SU-DHL-6 (cell line): ENCODE measurements at regions not wholly inside any gene's neighbourhood (a gene's known extent, or its start where the extent isn't known, plus 50 kb on each side); places are given as distances from the start of the nearest gene placed in this dataset.

ENCODE experiments used
- H2AFZ ChIP-seq: fragments of 200-600 bp; sonication (generic); 2 replicates; pipeline ENCODE4 v1.6.1; 2014; ENCODE audit warnings: low read depth, mild to moderate bottlenecking, moderate library complexity, mixed read lengths, antibody characterized with exemption, low read length; ENCODE audit not compliant: severe bottlenecking
- H3F3A ChIP-seq: fragments of 200-600 bp; shearing (Covaris generic); 2 replicates; pipeline ENCODE4 v1.6.0; 2016; ENCODE audit warnings: antibody characterized with exemption, mild to moderate bottlenecking; ENCODE audit not compliant: insufficient read depth
- H3K27ac ChIP-seq: fragments of 200-600 bp; sonication (generic); 2 replicates; pipeline ENCODE4 v1.5.1; 2016; ENCODE audit warnings: low read depth, mild to moderate bottlenecking, low read length, moderate library complexity, mixed read lengths
- H3K27me3 ChIP-seq: fragments of 200-600 bp; sonication (generic), shearing (Covaris generic); 2 replicates; pipeline ENCODE4 v1.6.0; 2014; ENCODE audit warnings: mild to moderate bottlenecking, low read length
- H3K36me3 ChIP-seq: fragments of 200-600 bp; sonication (generic); 2 replicates; pipeline ENCODE4 v1.6.1; 2014; ENCODE audit warnings: mild to moderate bottlenecking, low read length, mixed read lengths
- H3K4me2 ChIP-seq: fragments of 300-600, 200-600 bp; shearing (Covaris generic), sonication (generic); 2 replicates; pipeline ENCODE4 v1.6.0; 2014; ENCODE audit warnings: low read length, low read depth, mild to moderate bottlenecking; ENCODE audit not compliant: poor library complexity, severe bottlenecking
- H3K4me3 ChIP-seq: fragments of 200-600 bp; sonication (generic); 2 replicates; pipeline ENCODE4 v1.5.1; 2014; ENCODE audit warnings: antibody characterized with exemption, low read length, mild to moderate bottlenecking, mixed read lengths; ENCODE audit not compliant: insufficient read depth, poor library complexity, severe bottlenecking
- H3K79me2 ChIP-seq: fragments of 200-600 bp; sonication (generic); 2 replicates; pipeline ENCODE4 v1.6.1; 2014; ENCODE audit warnings: mild to moderate bottlenecking, low read length, moderate library complexity; ENCODE audit not compliant: insufficient read depth
- H3K9ac ChIP-seq: fragments of 200-600 bp; sonication (generic); 2 replicates; pipeline ENCODE4 v1.7.0; 2014; ENCODE audit warnings: mild to moderate bottlenecking, low read length
- H3K9me2 ChIP-seq: fragments of 200-600 bp; sonication (generic); replicated peaks from 2 replicates; pipeline ENCODE4 v1.6.1; 2014; ENCODE audit warnings: low read length; ENCODE audit not compliant: insufficient read depth
- H3K9me3 ChIP-seq: fragments of 200-600 bp; sonication (generic); 2 replicates; pipeline ENCODE4 v1.6.1; 2014; ENCODE audit warnings: low read length, mixed read lengths; ENCODE audit not compliant: insufficient read depth
- H4K20me1 ChIP-seq: fragments of 200-600 bp; sonication (generic); 2 replicates; pipeline ENCODE4 v1.6.1; 2014; ENCODE audit warnings: low read depth, mild to moderate bottlenecking, antibody characterized with exemption, low read length, moderate library complexity, mixed read lengths
- CTCF ChIP-seq: fragments of 200-600 bp; sonication (generic); IDR thresholded peaks from one replicate; pipeline ENCODE4 v1.5.1; 2017; ENCODE audit warnings: antibody characterized with exemption, mild to moderate bottlenecking, low read length, moderate library complexity; ENCODE audit not compliant: insufficient read depth, poor library complexity, severe bottlenecking
- EZH2phosphoT487 ChIP-seq: fragments of 200-600 bp; sonication (generic), shearing (Covaris generic); conservative IDR thresholded peaks from 2 replicates; pipeline ENCODE4 v1.6.1; 2018; ENCODE audit warnings: mild to moderate bottlenecking, antibody characterized with exemption, low read length, moderate library complexity, mixed read lengths

- no peak overlapping the region for H3K27ac ChIP-seq
- no peak overlapping the region for H3K4me3 ChIP-seq
- no peaks in the 10 kb centered on the region for H3F3A ChIP-seq
- H3K9me3 ChIP-seq: no peaks in the 10 kb centered on the region
- no peak overlapping the region for H2AFZ ChIP-seq
- H3K9ac ChIP-seq: no peak overlapping the region
- no peaks in the 10 kb centered on the region for H3K9me2 ChIP-seq
- H3K27me3 ChIP-seq: no peaks in the 10 kb centered on the region
- TF ChIP-seq CTCF: no peak
- TF ChIP-seq EZH2phosphoT487: no peak
- H3K36me3 ChIP-seq: no peaks in the 10 kb centered on the region
- no peaks in the 10 kb centered on the region for H4K20me1 ChIP-seq
- no peak overlapping the region for H3K4me2 ChIP-seq
- no peaks in the 10 kb centered on the region for H3K79me2 ChIP-seq
Measured at GRCh38 chr3:24740326-24740725, 245.7 kb upstream of the THRB start.

- no peak overlapping the region for H3K9ac ChIP-seq
- no peaks in the 10 kb centered on the region for H3F3A ChIP-seq
- H4K20me1 ChIP-seq: no peaks in the 10 kb centered on the region
- TF ChIP-seq EZH2phosphoT487 (no peak), CTCF (no peak)
- no peak overlapping the region for H3K27ac ChIP-seq
- H3K27me3 ChIP-seq: no peaks in the 10 kb centered on the region
- no peaks in the 10 kb centered on the region for H3K36me3 ChIP-seq
- no peak overlapping the region for H3K4me2 ChIP-seq
- H3K4me3 ChIP-seq: no peak overlapping the region
- no peaks in the 10 kb centered on the region for H3K9me2 ChIP-seq
- no peaks in the 10 kb centered on the region for H3K79me2 ChIP-seq
- no peaks in the 10 kb centered on the region for H3K9me3 ChIP-seq
- H2AFZ ChIP-seq: no peak overlapping the region
Measured at GRCh38 chr3:24741506-24741905, 246.9 kb upstream of the THRB start.

GRCh38 chr3:24748520-24748919 is 253.9 kb upstream of the THRB start:
- Histone ChIP-seq H4K20me1 (no peaks in the 10 kb centered on the region), H2AFZ (no peak overlapping the region), H3K9me2 (no peaks in the 10 kb centered on the region), H3K4me2 (no peak overlapping the region), H3K27ac (no peak overlapping the region), H3K9ac (no peak overlapping the region), H3F3A (no peaks in the 10 kb centered on the region), H3K27me3 (no peaks in the 10 kb centered on the region), H3K9me3 (no peaks in the 10 kb centered on the region), H3K4me3 (no peak overlapping the region), H3K36me3 (no peaks in the 10 kb centered on the region), H3K79me2 (no peaks in the 10 kb centered on the region)
- TF ChIP-seq EZH2phosphoT487 (no peak), CTCF (no peak)

DNA sequence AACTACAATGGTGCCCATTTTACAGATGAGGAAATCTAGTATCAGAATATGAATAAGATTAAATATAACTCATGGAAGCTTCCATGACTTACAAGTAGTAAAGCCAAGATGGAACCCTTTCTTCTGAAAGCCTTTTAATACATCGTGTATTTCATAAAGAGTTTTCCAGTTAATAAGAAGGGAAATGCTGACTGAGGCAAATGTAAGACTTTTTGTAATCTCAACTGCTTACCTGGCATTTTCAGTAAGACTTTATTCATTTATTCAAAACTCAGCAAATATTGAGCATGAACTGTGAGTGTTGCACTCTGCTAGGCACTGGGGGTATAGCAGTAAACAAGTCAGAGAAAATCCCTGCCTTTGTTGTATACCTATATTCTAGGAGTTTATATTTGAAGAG is 256.4 kb upstream of the THRB start:
- no peaks in the 10 kb centered on the region for H3K79me2 ChIP-seq
- H2AFZ ChIP-seq: no peak overlapping the region
- no peak overlapping the region for H3K27ac ChIP-seq
- no peaks in the 10 kb centered on the region for H3F3A ChIP-seq
- no peaks in the 10 kb centered on the region for H3K27me3 ChIP-seq
- H3K9ac ChIP-seq: no peak overlapping the region
- no peak overlapping the region for H3K4me2 ChIP-seq
- TF ChIP-seq EZH2phosphoT487 (no peak), CTCF (no peak)
- H3K36me3 ChIP-seq: no peaks in the 10 kb centered on the region
- no peak overlapping the region for H3K4me3 ChIP-seq
- no peaks in the 10 kb centered on the region for H4K20me1 ChIP-seq
- no peaks in the 10 kb centered on the region for H3K9me2 ChIP-seq
- no peaks in the 10 kb centered on the region for H3K9me3 ChIP-seq
